Omental fat pad (tissue), 3 donors: ENCODE measurements at regions not wholly inside any gene's neighbourhood (a gene's known extent, or its start where the extent isn't known, plus 50 kb on each side); places are given as distances from the start of the nearest gene placed in this dataset.

Source experiments
- ATAC-seq: fragments of 150-250 bp; one replicate; pipeline ENCODE4 v1.9.1; 2016; ENCODE audit warnings: mild to moderate bottlenecking, moderate library complexity; ENCODE audit not compliant: low FRiP score
- DNase-seq: peaks from one replicate; pipeline ENCODE4 v3.0.0-alpha.2; 2019; ENCODE audit warnings: low spot score
- CTCF ChIP-seq, 3 donors: fragments of 450-650 bp; IDR thresholded peaks; one replicate each; pipeline ENCODE4 v1.5.1; 2016 to 2017; ENCODE audit warnings: antibody characterized with exemption in 3 of 3, mild to moderate bottlenecking in 3 of 3, moderate library complexity in 2 of 3

DNA sequence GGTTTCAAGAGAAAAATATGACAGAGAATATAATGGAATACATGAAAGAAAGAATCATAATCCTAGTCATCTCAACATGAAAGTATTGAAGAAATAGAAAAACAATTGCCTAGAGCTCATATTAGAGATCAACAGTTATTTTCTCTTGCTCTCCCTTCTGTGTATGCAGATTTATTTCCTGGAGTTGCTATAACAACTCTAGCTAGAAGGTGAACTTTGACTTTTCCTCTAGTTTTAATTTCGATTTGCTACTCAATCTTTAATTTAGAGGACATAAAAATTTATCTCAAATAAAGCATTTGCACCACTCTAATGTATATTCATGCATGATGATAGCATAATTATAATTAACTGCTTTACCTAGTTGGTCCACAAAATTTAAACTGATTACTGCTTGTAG, 84.6 kb upstream of the PICALM start:
- ATAC-seq (no peak), DNase-seq (no peak)
- no peak for TF ChIP-seq CTCF (IDR thresholded peaks at IDR 0.05)

DNA sequence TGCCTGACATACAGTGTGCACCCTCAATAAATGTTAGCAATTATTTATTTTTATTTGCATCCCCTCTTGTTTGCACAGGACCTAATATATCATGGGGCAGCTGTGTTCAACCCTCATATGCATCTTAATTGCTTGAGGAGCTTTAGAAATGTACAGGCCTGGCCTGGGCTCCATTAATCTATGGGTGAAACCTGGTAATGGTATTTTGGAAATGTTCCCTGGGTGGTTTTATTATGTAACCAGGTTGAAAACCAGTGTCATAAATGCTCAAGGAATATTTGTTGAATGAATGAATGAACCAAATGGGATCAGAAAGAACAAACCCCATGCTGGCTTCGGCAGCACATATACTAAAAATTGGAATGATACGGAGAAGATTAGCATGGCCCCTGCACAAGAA, 84.0 kb upstream of the PICALM start:
- no peak for TF ChIP-seq CTCF (IDR thresholded peaks at IDR 0.05)
- no peak for DNase-seq
- no peak for ATAC-seq

- ATAC-seq = no peak
- no peak for DNase-seq
- TF ChIP-seq CTCF (IDR thresholded peaks at IDR 0.05) = no peak
These were observed 83.3 kb upstream of the PICALM start for GRCh38 chr11:86152006-86152862.

DNA sequence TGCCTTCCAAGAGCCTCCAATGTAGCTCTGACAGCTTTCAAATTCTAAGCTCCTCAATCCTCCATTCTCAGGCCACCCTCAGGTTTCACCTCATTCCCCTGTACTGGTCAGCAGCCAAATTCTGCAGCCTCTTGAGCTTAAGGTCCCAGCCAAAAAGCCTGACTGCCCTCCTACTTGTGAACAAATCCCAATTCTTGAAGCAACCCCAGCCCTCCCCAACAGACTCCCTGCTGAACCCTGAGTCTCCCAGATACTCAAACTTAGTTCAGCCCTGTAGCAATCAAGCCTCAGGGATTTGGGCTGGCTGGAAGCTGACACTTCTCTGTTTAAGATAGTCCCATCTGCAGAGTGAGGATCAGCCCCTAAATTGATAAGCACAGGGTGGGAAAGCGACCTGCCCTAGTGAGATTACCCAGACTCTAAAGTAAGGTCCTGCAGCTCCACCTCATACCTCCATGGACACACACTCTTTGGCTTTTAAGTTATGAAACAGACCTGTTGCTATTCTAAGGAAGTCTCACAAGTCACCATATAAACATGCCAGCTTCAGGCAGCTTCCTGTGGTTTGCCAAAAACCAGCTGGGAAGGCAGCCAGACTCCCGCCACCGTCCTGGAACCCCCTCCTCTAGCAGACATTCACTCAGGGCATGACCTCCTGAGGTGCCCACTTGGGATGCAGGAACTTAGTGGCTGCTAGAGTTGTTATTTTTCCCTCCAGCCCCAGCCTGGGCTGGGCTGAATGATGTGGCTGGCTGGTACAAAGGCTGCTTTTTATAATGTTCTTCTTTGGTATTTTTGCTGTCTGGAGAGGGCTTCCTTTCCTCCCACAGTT, 82.5 kb upstream of the PICALM start:
- ATAC-seq = peak; percentile 39

GRCh38 chr11:86150847-86151173, 81.9 kb upstream of the PICALM start:
- DNase-seq (no peak), ATAC-seq (no peak)
- TF ChIP-seq CTCF (IDR thresholded peaks at IDR 0.05) = no peak

More for the DNA sequence above, 82.5 kb upstream of the PICALM start:
- TF ChIP-seq CTCF (IDR thresholded peaks at IDR 0.05) = no peak
- no peak for DNase-seq

GRCh38 chr11:86149792-86150191, 80.9 kb upstream of the PICALM start:
- DNase-seq (no peak), ATAC-seq (no peak)
- no peak for TF ChIP-seq CTCF (IDR thresholded peaks at IDR 0.05)
